Gastroesophageal sphincter (tissue), 3 donors: ENCODE measurements at regions not wholly inside any gene's neighbourhood (a gene's known extent, or its start where the extent isn't known, plus 50 kb on each side); places are given as distances from the start of the nearest gene placed in this dataset.

Experiments
- POLR2A ChIP-seq, 2 donors: fragments of 450-650 bp; IDR thresholded peaks; one replicate each; pipeline ENCODE4 v1.6.1; 2017; ENCODE audit warnings: antibody characterized with exemption in 2 of 2, mild to moderate bottlenecking in 2 of 2, moderate library complexity in 1 of 2
- TF ChIP-seq, protein P1 (sequence below), 4 experiments: fragments of 200-600 bp in 2 of 4; fragments of 450-650 bp in 2 of 4; sonication (generic) in 1 of 4; IDR thresholded peaks; one replicate each; pipeline ENCODE4 v1.5.1; 2017 to 2019; ENCODE audit warnings: antibody characterized with exemption in 4 of 4, mild to moderate bottlenecking in 2 of 4, moderate library complexity in 2 of 4

GRCh38 chr5:142405023-142405422 is 80.2 kb upstream of the SPRY4 start:
- TF ChIP-seq, protein P1, sequence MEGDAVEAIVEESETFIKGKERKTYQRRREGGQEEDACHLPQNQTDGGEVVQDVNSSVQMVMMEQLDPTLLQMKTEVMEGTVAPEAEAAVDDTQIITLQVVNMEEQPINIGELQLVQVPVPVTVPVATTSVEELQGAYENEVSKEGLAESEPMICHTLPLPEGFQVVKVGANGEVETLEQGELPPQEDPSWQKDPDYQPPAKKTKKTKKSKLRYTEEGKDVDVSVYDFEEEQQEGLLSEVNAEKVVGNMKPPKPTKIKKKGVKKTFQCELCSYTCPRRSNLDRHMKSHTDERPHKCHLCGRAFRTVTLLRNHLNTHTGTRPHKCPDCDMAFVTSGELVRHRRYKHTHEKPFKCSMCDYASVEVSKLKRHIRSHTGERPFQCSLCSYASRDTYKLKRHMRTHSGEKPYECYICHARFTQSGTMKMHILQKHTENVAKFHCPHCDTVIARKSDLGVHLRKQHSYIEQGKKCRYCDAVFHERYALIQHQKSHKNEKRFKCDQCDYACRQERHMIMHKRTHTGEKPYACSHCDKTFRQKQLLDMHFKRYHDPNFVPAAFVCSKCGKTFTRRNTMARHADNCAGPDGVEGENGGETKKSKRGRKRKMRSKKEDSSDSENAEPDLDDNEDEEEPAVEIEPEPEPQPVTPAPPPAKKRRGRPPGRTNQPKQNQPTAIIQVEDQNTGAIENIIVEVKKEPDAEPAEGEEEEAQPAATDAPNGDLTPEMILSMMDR (IDR thresholded peaks at IDR 0.05): no peak
- TF ChIP-seq POLR2A (IDR thresholded peaks at IDR 0.05): no peak
